ENCODE measurements at regions not wholly inside any gene's neighbourhood (a gene's known extent, or its start where the extent isn't known, plus 50 kb on each side); places are given as distances from the start of the nearest gene placed in this dataset.

DNA sequence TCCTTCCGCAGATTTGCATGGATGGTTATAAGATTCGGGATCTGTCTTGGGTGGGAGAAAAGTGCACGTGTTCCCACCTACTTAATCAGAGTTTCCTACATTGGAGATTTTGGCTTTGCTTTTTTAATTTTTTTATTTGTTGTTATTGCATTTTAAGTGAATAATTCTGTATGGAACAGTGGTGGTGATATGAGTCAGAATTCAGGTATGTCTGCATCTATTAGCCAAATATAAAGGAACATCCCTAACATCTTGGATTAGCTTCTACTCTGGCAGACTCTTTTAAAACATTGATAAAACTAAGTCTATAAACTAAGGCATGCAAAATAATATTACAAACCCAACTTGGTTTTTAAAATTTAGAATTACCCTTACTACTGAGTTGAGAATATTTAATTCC lies 659.8 kb upstream of the EPHA5 start:
- no peak overlapping the region for H3K4me3 Mint-ChIP-seq
- peaks cover 16% of the 10 kb centered on the region; the same call in 1 of the 2 replicates for H3K4me1 Mint-ChIP-seq (ENCODE audit: low read depth)
- H3K9me3 Mint-ChIP-seq = no peaks in the 10 kb centered on the region; the same call in 1 of the 2 replicates
- TF ChIP-seq, protein P1, sequence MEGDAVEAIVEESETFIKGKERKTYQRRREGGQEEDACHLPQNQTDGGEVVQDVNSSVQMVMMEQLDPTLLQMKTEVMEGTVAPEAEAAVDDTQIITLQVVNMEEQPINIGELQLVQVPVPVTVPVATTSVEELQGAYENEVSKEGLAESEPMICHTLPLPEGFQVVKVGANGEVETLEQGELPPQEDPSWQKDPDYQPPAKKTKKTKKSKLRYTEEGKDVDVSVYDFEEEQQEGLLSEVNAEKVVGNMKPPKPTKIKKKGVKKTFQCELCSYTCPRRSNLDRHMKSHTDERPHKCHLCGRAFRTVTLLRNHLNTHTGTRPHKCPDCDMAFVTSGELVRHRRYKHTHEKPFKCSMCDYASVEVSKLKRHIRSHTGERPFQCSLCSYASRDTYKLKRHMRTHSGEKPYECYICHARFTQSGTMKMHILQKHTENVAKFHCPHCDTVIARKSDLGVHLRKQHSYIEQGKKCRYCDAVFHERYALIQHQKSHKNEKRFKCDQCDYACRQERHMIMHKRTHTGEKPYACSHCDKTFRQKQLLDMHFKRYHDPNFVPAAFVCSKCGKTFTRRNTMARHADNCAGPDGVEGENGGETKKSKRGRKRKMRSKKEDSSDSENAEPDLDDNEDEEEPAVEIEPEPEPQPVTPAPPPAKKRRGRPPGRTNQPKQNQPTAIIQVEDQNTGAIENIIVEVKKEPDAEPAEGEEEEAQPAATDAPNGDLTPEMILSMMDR (IDR thresholded peaks at IDR 0.05) = no peak
- no peak for DNase-seq
- no peak overlapping the region for H3K27ac Mint-ChIP-seq
- H3K27me3 Mint-ChIP-seq (ENCODE audit: insufficient read depth) = no peaks in the 10 kb centered on the region
- no peaks in the 10 kb centered on the region for H3K36me3 Mint-ChIP-seq (ENCODE audit: low read depth)

DNA sequence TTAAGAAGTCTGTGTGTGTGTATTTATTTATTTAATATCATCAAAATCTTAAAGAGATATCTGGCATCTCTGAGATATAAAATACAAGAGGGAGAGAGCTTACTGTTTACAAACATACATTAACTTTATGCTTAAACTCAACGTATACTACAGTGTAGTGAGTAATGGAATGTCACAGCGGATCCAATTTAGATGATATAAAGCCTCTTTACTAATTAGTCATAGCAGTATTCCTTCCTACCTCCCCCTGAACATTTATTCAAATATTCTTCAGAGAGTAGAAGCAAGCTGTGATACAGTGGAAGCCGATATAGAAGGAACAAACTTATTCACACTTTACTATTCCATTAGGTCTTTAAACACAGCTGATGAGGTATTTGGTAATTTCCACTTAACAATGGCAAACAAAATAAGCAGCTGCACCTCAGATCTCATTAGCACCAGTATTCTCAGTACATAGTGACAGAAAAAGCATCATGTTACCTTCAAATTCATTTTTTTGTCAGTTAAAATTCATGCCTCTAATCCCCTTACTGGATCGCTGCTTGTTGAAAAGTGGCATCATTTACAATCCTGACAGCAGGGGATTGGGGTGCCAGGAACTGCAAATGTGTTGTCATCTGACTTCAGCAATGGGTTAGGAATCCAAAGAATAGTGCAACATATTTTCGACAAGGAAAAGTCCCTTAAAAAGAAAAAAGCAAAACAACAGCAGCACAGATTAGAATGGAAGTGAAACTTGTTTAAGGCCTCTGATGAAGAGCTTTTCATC lies 658.7 kb upstream of the EPHA5 start:
- Mint-ChIP-seq H3K4me1 (ENCODE audit: low read depth) (peaks cover 16% of the 10 kb centered on the region; the same call in 1 of the 2 replicates), H3K36me3 (ENCODE audit: low read depth) (no peaks in the 10 kb centered on the region), H3K4me3 (no peak overlapping the region; the same call in 1 of the 2 replicates), H3K27ac (no peak overlapping the region), H3K27me3 (ENCODE audit: insufficient read depth) (no peaks in the 10 kb centered on the region), H3K9me3 (no peaks in the 10 kb centered on the region; the same call in 1 of the 2 replicates)
- DNase-seq = no peak
- TF ChIP-seq, protein P1 (IDR thresholded peaks at IDR 0.05) = no peak

DNA sequence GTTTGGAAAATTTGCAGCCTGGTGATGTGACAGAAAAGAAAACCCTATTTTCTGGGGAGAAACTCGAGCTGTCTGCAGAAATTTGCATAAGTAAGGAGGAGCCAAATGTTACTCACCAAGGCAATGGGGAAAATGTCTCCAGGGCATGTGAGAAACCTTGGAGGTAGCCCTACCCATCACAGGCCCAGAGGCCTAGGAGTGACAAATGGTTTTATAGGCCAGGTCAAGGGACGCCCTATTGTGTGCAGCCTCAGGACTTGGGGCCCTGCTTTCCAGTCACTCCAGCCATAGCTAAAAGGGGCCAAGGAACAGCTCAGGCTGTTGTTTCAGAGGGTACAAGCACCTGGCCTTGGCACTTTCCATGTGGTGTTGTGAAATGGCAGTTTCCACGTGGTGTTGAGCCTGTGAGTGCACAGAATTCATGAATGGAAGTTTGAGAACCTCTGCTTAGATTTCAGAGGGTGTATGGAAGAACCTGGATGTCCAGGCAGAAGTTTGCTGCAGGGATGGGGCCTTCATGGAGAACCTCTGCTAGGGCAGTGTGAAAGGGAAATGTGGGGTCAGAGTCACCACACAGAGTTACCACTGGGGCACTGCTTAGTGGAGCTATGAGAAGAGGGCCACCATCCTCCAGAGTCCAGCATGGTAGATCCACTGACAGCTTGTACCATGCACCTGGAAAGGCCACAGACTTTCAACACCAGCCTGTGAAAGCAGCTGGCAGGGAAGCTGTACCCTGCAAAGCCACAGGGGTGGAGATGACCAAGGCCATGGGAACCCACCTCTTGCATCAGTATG lies 637.6 kb upstream of the EPHA5 start:
- H3K4me1 Mint-ChIP-seq (ENCODE audit: low read depth) = no peaks in the 10 kb centered on the region; the same call in 1 of the 2 replicates
- H3K27ac Mint-ChIP-seq = no peak overlapping the region
- peaks cover 7% of the 10 kb centered on the region; the same call in 1 of the 2 replicates for H3K36me3 Mint-ChIP-seq (ENCODE audit: low read depth)
- DNase-seq = no peak
- no peaks in the 10 kb centered on the region for H3K27me3 Mint-ChIP-seq (ENCODE audit: insufficient read depth)
- H3K9me3 Mint-ChIP-seq = peaks cover 20% of the 10 kb centered on the region
- no peak overlapping the region for H3K4me3 Mint-ChIP-seq
- TF ChIP-seq, protein P1 (IDR thresholded peaks at IDR 0.05) = no peak

DNA sequence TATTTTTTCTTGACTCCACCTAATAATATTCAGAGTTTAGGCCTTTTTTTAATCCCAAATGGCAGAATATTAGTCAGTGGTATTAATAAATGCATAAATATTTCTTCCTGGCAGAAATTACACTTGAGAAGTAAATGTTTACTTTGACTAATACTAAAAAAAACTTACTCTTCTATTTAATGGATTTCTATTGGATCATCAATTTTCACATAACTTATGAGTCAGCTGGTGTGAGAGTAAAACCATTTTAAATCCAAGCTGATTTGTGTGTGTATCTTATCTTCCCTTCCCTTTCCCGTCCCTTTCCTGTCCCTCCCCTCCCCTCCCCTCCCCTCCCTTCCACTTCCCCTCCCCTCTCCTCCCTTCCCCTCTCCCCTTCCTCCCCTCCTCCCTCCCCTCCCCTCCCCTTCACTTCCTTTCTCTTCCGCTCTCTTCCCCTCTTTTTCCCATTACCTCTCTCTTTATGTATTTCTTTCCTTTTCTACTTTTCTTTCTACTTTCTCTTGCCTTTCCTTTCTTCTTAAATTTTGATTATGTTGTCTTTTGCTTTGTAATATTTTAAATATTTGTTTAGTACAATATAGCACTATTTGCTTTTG lies 630.1 kb upstream of the EPHA5 start:
- peaks cover 4% of the 10 kb centered on the region; the same call in 1 of the 2 replicates for H3K9me3 Mint-ChIP-seq

DNA sequence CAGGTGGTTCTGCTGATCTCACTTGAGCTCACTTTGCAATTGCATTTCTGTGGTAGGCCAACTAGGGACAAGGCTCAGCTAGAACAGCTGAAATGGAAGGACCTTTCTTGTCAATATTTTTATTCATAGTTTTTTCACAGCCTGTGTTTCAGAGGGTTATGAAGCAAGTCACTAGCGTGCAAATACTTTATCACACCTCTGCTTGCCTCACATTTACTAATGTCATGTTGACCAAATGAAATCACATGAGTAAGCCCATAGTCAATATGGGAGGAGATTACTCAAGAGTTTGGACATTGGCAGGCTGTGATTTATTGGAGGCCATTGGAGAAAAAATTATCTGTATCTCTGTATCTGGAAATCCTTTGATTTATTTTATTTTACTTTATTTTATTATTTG lies 628.3 kb upstream of the EPHA5 start:
- Mint-ChIP-seq H3K36me3 (ENCODE audit: low read depth) (no peaks in the 10 kb centered on the region), H3K4me3 (no peak overlapping the region), H3K27ac (no peak overlapping the region), H3K9me3 (peaks cover 4% of the 10 kb centered on the region; the same call in 1 of the 2 replicates), H3K27me3 (ENCODE audit: insufficient read depth) (no peaks in the 10 kb centered on the region), H3K4me1 (ENCODE audit: low read depth) (peaks cover 7% of the 10 kb centered on the region; the same call in 1 of the 2 replicates)
- TF ChIP-seq, protein P1 (IDR thresholded peaks at IDR 0.05) = no peak
- no peak for DNase-seq

More for the DNA sequence above, 630.1 kb upstream of the EPHA5 start:
- Mint-ChIP-seq H3K27ac (no peak overlapping the region), H3K4me1 (ENCODE audit: low read depth) (peaks cover 7% of the 10 kb centered on the region; the same call in 1 of the 2 replicates), H3K27me3 (ENCODE audit: insufficient read depth) (no peaks in the 10 kb centered on the region), H3K4me3 (no peak overlapping the region), H3K36me3 (ENCODE audit: low read depth) (no peaks in the 10 kb centered on the region)
- TF ChIP-seq, protein P1 (IDR thresholded peaks at IDR 0.05) = no peak
- DNase-seq = no peak
